H9 (cell line): ENCODE measurements at regions not wholly inside any gene's neighbourhood (a gene's known extent, or its start where the extent isn't known, plus 50 kb on each side); places are given as distances from the start of the nearest gene placed in this dataset.

ENCODE experiments used
- DNase-seq: peaks from one replicate; pipeline ENCODE4 v3.0.0-alpha.2; 2017
- H2AFZ ChIP-seq: one replicate; pipeline ENCODE4 v1.6.1; 2013; ENCODE audit warnings: mild to moderate bottlenecking, low read length, control low read depth, moderate library complexity
- H2AK5ac ChIP-seq: 2 replicates; pipeline ENCODE4 v1.6.1; 2013; ENCODE audit warnings: low read length, control low read depth, mixed read lengths; ENCODE audit not compliant: insufficient read length
- H2BK120ac ChIP-seq: one replicate; pipeline ENCODE4 v1.6.1; 2013; ENCODE audit warnings: low read depth, mild to moderate bottlenecking, low read length, control low read depth, inconsistent platforms; ENCODE audit not compliant: poor library complexity, severe bottlenecking
- H2BK12ac ChIP-seq: 2 replicates; pipeline ENCODE4 v1.6.1; 2013; ENCODE audit warnings: low read length, control low read depth, mixed read lengths, low read depth; ENCODE audit not compliant: insufficient read length
- H2BK15ac ChIP-seq: 2 replicates; pipeline ENCODE4 v1.6.1; 2013; ENCODE audit warnings: low read depth, low read length, control low read depth
- H2BK20ac ChIP-seq: one replicate; pipeline ENCODE4 v1.6.1; 2013; ENCODE audit warnings: low read depth, mild to moderate bottlenecking, low read length, control low read depth, inconsistent platforms; ENCODE audit not compliant: poor library complexity, severe bottlenecking
- H2BK5ac ChIP-seq: 2 replicates; pipeline ENCODE4 v1.6.1; 2013; ENCODE audit warnings: low read length, control low read depth, mixed read lengths; ENCODE audit not compliant: insufficient read length
- H3K14ac ChIP-seq: 2 replicates; pipeline ENCODE4 v1.6.1; 2013; ENCODE audit warnings: low read length, control low read depth; ENCODE audit not compliant: insufficient read depth
- H3K18ac ChIP-seq: 2 replicates; pipeline ENCODE4 v1.6.1; 2013; ENCODE audit warnings: low read depth, mild to moderate bottlenecking, mixed read lengths, low read length, control low read depth; ENCODE audit not compliant: insufficient read length
- H3K23ac ChIP-seq: 2 replicates; pipeline ENCODE4 v1.6.1; 2013; ENCODE audit warnings: low read length, control low read depth, mixed read lengths, low read depth; ENCODE audit not compliant: insufficient read length
- H3K23me2 ChIP-seq: 2 replicates; pipeline ENCODE4 v1.6.1; 2013; ENCODE audit warnings: low read depth, mild to moderate bottlenecking, mixed read lengths, low read length, control low read depth; ENCODE audit not compliant: insufficient read length, poor library complexity, severe bottlenecking
- H3K27ac ChIP-seq: 2 replicates; pipeline ENCODE4 v1.5.1; 2013; ENCODE audit warnings: low read length, control low read depth, mixed read lengths, low read depth; ENCODE audit not compliant: insufficient read length
- H3K27me3 ChIP-seq: 2 replicates; pipeline ENCODE4 v1.6.1; 2013; ENCODE audit warnings: low read length, control low read depth, inconsistent platforms; ENCODE audit not compliant: insufficient read depth
- H3K4ac ChIP-seq: 2 replicates; pipeline ENCODE4 v1.6.1; 2013; ENCODE audit warnings: low read depth, mild to moderate bottlenecking, control low read depth, inconsistent platforms, low read length, moderate library complexity
- H3K4me1 ChIP-seq: 2 replicates; pipeline ENCODE4 v1.6.1; 2013; ENCODE audit warnings: low read length, control low read depth, inconsistent platforms; ENCODE audit not compliant: insufficient read depth
- H3K4me2 ChIP-seq: 2 replicates; pipeline ENCODE4 v1.6.1; 2013; ENCODE audit warnings: low read length, control low read depth, mixed read lengths; ENCODE audit not compliant: insufficient read length, insufficient read depth
- H3K56ac ChIP-seq: 2 replicates; pipeline ENCODE4 v1.6.1; 2013; ENCODE audit warnings: low read depth, mild to moderate bottlenecking, mixed read lengths, low read length, control low read depth; ENCODE audit not compliant: insufficient read length
- H3K79me1 ChIP-seq: 2 replicates; pipeline ENCODE4 v1.6.1; 2013; ENCODE audit warnings: low read depth, mild to moderate bottlenecking, moderate library complexity, low read length, control low read depth, inconsistent platforms; ENCODE audit not compliant: insufficient read depth, poor library complexity, severe bottlenecking
- H3K79me2 ChIP-seq: 2 replicates; pipeline ENCODE4 v1.6.1; 2013; ENCODE audit warnings: low read length, control low read depth, inconsistent platforms; ENCODE audit not compliant: insufficient read depth
- H3K9ac ChIP-seq: 2 replicates; pipeline ENCODE4 v1.6.1; 2013; ENCODE audit warnings: low read length, control low read depth, mixed read lengths; ENCODE audit not compliant: insufficient read length; ENCODE audit errors: extremely low read depth
- H3K9me3 ChIP-seq: one replicate; pipeline ENCODE4 v1.6.1; 2013; ENCODE audit warnings: low read depth, low read length, inconsistent platforms; ENCODE audit not compliant: control insufficient read depth
- H3T11ph ChIP-seq: one replicate; pipeline ENCODE4 v1.6.1; 2013; ENCODE audit warnings: mild to moderate bottlenecking, low read length, control low read depth, inconsistent platforms
- H4K20me1 ChIP-seq: one replicate; pipeline ENCODE4 v1.6.1; 2013; ENCODE audit not compliant: control insufficient read depth, insufficient read length, insufficient read depth
- H4K5ac ChIP-seq: 2 replicates; pipeline ENCODE4 v1.6.1; 2013; ENCODE audit warnings: low read depth, mild to moderate bottlenecking, mixed read lengths, low read length, control low read depth; ENCODE audit not compliant: insufficient read length
- H4K8ac ChIP-seq: replicated peaks from 2 replicates; pipeline ENCODE4 v1.6.1; 2013; ENCODE audit warnings: low read length, control low read depth, mixed read lengths, low read depth; ENCODE audit not compliant: insufficient read length
- H4K91ac ChIP-seq: 2 replicates; pipeline ENCODE4 v1.6.1; 2013; ENCODE audit warnings: low read depth, mild to moderate bottlenecking, moderate library complexity, mixed read lengths, low read length, control low read depth; ENCODE audit not compliant: insufficient read length
- H3K27ac Mint-ChIP-seq, 3 experiments: 2 replicates in 2 of 3; 3 replicates in 1 of 3; pipeline ENCODE4 v1.8.0; 2020 to 2021; ENCODE audit warnings: mixed read lengths in 3 of 3, mild to moderate bottlenecking in 1 of 3, moderate library complexity in 1 of 3
- H3K27me3 Mint-ChIP-seq: 2 replicates; pipeline ENCODE4 v1.8.0; 2021; ENCODE audit warnings: low read depth, mild to moderate bottlenecking, moderate library complexity, mixed read lengths
- H3K36me3 Mint-ChIP-seq, 3 experiments: 2 replicates in 2 of 3; 3 replicates in 1 of 3; pipeline ENCODE4 v1.8.0; 2020 to 2021; ENCODE audit warnings: low read depth in 3 of 3, mixed read lengths in 3 of 3; ENCODE audit not compliant: insufficient read depth in 1 of 3
- H3K4me1 Mint-ChIP-seq, 2 experiments: 2 replicates each; pipeline ENCODE4 v1.8.0; 2020; ENCODE audit warnings: mixed read lengths in 2 of 2
- H3K4me3 Mint-ChIP-seq, 2 experiments: 2 replicates in 1 of 2; 3 replicates in 1 of 2; pipeline ENCODE4 v1.8.0; 2020 to 2021; ENCODE audit warnings: mild to moderate bottlenecking in 2 of 2, mixed read lengths in 2 of 2, moderate library complexity in 1 of 2
- H3K9me3 Mint-ChIP-seq, 2 experiments: 2 replicates in 1 of 2; 3 replicates in 1 of 2; pipeline ENCODE4 v1.8.0; 2020; ENCODE audit warnings: mild to moderate bottlenecking in 2 of 2, mixed read lengths in 2 of 2, moderate library complexity in 1 of 2
- CTCF ChIP-seq: fragments of 200-600 bp; sonication (generic); conservative IDR thresholded peaks from 3 replicates; pipeline ENCODE4 v1.8.0; 2021; ENCODE audit warnings: antibody characterized with exemption, mild to moderate bottlenecking

GRCh38 chr1:57848406-57848805, 424.5 kb upstream of the DAB1 start:
- Histone ChIP-seq H3K27ac (no peak overlapping the region), H3K27me3 (no peaks in the 10 kb centered on the region), H2BK5ac (no peak overlapping the region), H2BK15ac (no peak overlapping the region), H3T11ph (no peak overlapping the region), H4K91ac (no peak overlapping the region), H3K9ac (no peak overlapping the region), H2BK120ac (no peak overlapping the region), H2BK12ac (no peak overlapping the region), H3K18ac (no peak overlapping the region), H3K79me1 (no peaks in the 10 kb centered on the region), H3K4ac (no peak overlapping the region), H3K4me1 (no peaks in the 10 kb centered on the region), H3K9me3 (no peaks in the 10 kb centered on the region), H2BK20ac (no peak overlapping the region), H3K23me2 (no peaks in the 10 kb centered on the region), H3K4me2 (no peak overlapping the region), H4K5ac (no peak overlapping the region), H4K8ac (no peak overlapping the region), H3K14ac (no peak overlapping the region), H3K56ac (no peak overlapping the region), H2AK5ac (no peak overlapping the region), H3K79me2 (no peaks in the 10 kb centered on the region), H4K20me1 (no peaks in the 10 kb centered on the region), H3K23ac (no peak overlapping the region), H2AFZ (no peak overlapping the region)
- Mint-ChIP-seq H3K4me1 (peaks cover 10 to 16% of the 10 kb centered on the region in 2 experiments), H3K36me3 (0 out of 7 replicates have a peak, but pooled peaks cover 0 to 2% (median 0%) of the 10 kb centered on the region in 3 experiments), H3K27me3 (no peaks in the 10 kb centered on the region; the same call in 1 of the 2 replicates), H3K9me3 (no peaks in the 10 kb centered on the region), H3K4me3 (no peak overlapping the region), H3K27ac (no peak overlapping the region)
- no peak for TF ChIP-seq CTCF
- no peak for DNase-seq
